Hepatic stellate cell (primary cell): ENCODE measurements at regions not wholly inside any gene's neighbourhood (a gene's known extent, or its start where the extent isn't known, plus 50 kb on each side); places are given as distances from the start of the nearest gene placed in this dataset.

Experiments used
- DNase-seq: peaks from one replicate; pipeline ENCODE4 v3.0.0; 2011; ENCODE audit warnings: low spot score

GRCh38 chr9:106670418-106670817 lies 192.5 kb upstream of the ZNF462 start:
- DNase-seq = no peak

DNA sequence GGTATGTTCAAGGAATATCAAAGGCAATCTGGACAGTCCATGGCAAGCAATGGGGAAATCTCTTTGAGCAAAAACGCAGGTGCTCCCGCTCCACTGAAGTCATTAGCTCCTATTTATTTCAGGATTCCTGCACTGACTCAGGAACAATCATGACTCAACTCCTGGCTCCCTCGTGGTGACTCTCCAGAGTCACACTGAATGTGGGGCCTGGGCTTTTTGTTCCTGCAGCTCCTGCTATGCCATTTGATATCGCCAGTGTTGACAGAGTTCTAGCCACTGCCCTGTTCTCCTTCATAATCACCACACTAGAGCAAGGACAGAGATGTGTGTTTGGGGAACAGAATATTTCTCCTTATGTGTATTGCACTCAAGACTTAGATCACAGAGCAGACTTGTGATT lies 187.2 kb upstream of the ZNF462 start:
- no peak for DNase-seq

DNA sequence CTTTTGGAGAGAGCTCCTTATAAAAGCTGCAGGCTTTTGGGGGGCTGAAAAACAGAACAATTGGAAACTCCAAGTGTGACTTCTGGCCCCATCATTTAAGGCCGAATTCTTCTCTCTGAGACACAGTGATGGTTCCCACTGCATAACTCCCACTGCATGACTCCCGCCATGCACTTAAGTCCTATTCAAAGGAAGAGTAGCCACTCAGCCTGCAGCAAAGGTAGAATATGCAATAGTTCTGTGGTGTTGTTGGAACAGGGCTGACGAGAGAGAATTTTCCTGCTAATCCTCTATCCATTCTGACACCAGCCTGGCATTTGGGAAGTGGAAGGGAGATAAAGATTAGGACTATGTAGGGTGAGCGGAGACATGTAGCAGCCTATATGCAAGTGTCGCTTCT lies 185.6 kb upstream of the ZNF462 start:
- DNase-seq = no peak

- no peak for DNase-seq
Measured at GRCh38 chr9:106677830-106678229, 185.1 kb upstream of the ZNF462 start.

DNA sequence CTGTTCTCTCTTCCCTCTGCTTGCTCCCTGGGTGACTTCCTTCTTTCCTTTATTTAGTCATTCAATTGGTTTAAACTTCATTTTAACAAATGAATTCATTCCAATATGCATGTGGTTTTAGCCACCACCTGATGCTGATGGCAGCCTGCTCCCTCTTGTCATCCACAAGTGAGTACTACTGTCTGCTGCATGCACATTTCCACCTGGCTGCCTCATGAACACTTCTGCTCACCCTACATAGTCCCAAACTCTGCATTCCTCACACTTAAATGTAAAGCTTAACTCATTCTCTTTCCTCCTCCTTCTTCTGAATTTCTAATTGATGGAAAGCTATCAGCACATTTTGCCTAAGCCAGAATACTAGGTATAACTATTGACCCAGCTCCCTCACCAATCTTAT lies 184.7 kb upstream of the ZNF462 start:
- DNase-seq = no peak

DNA sequence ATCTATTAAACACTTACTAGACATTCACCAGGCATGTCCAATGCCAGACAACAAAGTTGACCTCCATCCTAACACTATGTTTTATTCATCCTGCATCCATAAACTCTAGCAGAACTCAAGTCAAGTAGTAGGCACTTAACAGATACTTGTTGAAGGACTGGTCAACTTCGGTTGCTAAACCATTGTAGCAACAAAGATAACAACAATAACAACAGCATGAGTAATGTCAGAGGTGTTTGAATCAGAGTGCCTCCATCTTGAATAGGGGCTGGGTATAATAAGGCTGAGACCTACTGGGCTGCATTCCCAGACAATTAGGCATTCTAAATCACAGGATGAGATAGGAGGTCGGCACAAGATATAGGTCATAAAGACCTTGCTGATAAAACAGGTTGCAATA lies 180.5 kb upstream of the ZNF462 start:
- DNase-seq = no peak

GRCh38 chr9:106683454-106683853 lies 179.5 kb upstream of the ZNF462 start:
- no peak for DNase-seq

DNA sequence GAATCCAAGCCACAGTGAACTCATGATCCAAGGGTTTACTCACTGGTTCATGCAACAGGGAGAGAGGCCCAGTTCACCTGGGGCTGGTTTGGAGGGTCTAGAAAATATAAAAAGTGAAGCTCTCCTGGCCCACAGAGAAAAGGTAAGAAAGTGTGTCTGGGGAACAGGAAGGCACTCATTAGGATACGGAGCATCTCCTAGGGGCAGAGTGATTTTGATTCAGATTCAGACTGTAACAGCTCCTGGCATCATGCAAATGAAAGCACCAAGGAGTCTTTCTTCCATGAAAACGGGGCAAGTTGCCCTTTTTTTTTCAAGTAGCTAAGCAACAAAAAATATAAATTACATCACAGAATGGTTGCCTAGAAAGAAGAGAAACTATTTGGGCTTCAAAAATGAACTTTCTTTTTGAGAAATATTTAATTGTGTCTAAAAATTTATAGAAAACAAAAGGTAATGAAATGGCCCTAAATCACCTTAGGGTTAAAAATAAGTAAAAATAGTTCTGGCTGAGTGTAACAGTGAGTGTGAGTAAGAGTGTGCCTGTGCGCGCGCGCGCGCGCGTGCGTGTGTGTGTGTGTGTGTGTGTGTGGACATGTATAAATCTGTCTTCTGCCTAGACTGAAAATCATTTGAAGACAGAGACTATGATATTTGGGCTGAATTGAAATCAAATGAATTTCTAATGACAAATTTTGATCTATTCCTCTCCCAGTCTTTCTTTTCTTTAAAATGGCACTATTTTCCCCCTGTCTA lies 177.8 kb upstream of the ZNF462 start:
- no peak for DNase-seq

DNA sequence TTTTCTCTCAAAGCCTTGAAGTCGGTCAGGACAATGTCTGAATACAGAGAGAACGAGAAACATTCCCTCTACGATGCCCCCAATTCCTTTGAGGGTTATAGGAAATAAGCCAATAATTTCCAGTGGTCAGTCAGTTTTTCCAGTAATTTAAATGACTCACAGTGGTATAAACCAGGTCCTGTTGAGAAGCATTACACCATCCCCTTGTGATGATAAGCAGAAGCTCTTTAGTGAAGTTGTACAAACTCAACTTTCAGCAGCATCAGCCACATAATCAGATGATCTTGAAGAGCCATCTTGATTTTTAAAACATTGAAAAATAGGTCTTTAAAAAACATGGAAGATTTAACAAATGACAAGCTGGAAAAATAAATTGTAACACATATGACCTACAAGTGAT lies 173.9 kb upstream of the ZNF462 start:
- no peak for DNase-seq

DNA sequence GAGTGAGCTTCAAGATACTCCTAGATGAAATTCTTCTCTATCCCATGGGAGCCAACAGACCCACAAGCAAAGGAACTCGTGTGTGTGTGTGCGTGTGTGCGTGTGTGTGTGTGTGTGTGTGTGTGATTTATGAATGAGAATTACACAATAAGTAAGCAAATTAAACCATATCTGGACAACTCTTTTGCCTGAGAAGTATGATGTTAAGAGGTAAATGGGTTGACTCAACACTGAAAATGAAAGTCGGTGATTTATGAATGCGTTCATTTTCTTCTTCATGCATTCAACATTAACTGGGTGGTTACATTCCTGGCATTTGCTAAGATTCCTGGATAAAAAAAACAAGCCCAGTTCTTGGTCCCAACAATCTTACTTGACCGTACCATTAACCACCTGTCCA lies 171.3 kb upstream of the ZNF462 start:
- no peak for DNase-seq

DNA sequence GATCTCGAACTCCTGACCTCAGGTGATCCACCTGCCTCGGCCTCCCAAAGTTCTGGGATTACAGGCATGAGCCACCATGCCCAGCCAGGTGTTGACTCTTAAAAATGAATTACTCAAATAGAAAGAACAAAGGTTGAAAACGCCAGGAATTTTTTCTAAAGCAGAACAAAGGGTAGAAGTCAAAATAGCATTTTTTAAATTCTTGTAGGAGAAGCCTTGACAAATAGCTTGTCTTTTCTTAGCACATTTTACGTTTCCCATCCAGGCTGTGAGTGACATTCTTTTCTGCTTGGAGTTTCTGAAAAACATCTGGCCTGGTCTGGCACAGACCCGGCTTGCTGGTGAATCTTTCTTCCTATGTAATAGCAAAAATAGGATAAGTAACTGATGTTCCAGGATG lies 169.4 kb upstream of the ZNF462 start:
- DNase-seq = no peak

DNA sequence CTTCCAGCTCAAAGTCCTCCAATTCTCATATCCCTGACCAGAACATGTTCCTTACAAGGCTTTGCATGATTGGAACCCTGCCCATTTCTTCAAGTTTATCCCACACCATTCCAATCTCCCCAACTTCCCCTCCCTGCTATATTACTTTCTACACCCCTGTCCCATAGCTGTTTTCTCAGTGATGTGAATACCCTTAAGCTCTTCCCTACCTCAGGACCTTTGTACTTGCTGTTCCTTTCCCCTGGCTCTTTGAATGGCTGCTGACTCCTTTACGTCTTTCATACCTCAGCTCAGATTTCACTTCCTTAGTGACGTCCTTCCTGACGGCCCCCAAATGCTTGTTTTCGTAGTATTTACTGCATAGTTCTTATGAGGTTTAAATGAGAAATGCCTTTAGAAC lies 166.2 kb upstream of the ZNF462 start:
- no peak for DNase-seq

- DNase-seq = no peak
Measured at GRCh38 chr9:106697390-106697749, 165.6 kb upstream of the ZNF462 start.

GRCh38 chr9:106697750-106698502 lies 165.0 kb upstream of the ZNF462 start:
- DNase-seq = peak; percentile 31

DNA sequence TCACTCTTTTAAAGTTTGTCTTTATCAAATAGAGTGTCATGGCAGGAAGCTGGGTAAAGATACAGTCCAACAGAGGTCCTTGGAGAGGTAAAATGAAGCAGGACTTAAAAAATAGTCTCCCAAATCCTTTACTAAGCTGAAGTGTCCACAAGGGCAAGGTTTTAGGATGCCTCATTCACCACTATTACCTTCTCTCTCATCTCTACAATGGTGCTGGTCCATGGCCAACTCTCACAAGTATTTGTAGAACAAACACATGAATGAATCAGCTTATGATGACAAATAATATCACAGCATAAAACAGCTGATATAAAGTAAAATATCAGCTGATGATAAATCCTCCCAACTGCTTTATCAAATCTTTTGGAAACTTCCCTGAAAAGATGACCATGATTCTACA lies 162.3 kb upstream of the ZNF462 start:
- DNase-seq = no peak

- DNase-seq = no peak
Measured at GRCh38 chr9:106701611-106702010, 161.4 kb upstream of the ZNF462 start.

GRCh38 chr9:106704056-106704615 lies 158.8 kb upstream of the ZNF462 start:
- no peak for DNase-seq

GRCh38 chr9:106707291-106707690 lies 155.7 kb upstream of the ZNF462 start:
- DNase-seq = no peak

DNA sequence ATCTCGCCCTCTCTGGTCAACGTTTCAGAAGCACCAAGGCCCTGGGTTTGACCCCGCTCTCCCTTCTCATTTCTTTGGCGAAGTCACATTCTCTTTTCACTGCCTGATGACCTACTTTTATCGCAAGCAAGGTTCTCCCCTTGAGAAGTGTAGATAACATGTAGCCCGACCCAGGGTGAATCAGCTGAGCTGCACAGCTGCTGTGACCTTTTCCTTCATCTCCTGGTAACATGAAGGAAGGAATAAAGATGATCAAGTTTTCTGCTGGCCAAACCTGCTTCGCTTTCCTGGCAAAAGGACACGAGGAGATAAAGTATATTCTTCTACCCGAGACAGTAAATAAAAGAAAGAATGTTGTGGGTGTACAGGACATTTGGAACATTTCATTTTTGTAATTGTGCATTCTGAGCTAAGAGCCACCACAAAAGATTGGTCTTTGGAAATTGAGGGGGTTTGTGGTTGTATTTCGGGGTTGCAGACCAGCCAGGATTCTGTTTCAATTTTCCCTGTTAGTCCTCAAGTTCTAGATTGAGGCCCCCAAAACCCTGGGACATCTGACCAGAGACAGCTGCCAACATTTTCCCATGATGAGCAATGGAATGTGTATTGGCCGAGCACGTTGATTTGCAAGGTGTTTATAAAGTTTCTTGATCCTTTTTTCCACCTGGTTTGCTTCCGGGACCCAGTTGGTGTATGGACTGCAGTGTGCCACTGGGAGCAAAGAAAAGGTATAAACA lies 155.1 kb upstream of the ZNF462 start:
- no peak for DNase-seq

GRCh38 chr9:106708475-106709146 lies 154.4 kb upstream of the ZNF462 start:
- no peak for DNase-seq

GRCh38 chr9:106712279-106712678 lies 150.7 kb upstream of the ZNF462 start:
- DNase-seq = no peak

- no peak for DNase-seq
Measured at GRCh38 chr9:106713206-106713605, 149.8 kb upstream of the ZNF462 start.
